ENCODE measurements at regions not wholly inside any gene's neighbourhood (a gene's known extent, or its start where the extent isn't known, plus 50 kb on each side); places are given as distances from the start of the nearest gene placed in this dataset.

- TF ChIP-seq GATA2 (IDR thresholded peaks at IDR 0.05; ENCODE audit: low read depth, low read length) (no peak), GATA3 (IDR thresholded peaks at IDR 0.05; ENCODE audit: low read depth, low read length) (no peak)
Observed at GRCh38 chr5:6885581-6885980, 172.3 kb downstream of the TENT4A start.
